ENCODE measurements at regions not wholly inside any gene's neighbourhood (a gene's known extent, or its start where the extent isn't known, plus 50 kb on each side); places are given as distances from the start of the nearest gene placed in this dataset.
A peak's percentile ranks its signal among the peaks of the same experiment; 100 is the strongest.

DNA sequence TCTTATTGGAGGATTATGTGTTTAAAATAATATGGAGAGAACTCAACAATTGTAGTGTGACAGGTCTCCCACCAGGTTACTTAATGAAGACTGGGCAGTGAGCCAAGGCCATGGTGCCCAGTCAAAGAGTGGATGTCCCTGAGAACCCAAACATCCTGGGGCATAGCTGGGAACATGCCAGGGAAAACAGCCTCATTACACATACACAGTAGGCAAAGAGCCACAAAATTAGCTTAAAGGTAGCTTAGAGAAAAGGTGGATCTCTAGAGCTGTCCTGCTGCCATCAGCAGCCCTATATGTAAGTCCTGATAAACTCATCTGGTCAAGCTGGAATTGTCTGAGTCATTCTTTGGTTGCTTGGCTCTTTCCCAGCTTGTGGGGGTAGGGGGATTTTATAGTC lies 287.8 kb downstream of the PHF14 start:
- no peak overlapping the region for H2AFZ ChIP-seq (ENCODE audit: low read depth, low read length, poor library complexity, severe bottlenecking)
- no peaks in the 10 kb centered on the region for H3K36me3 ChIP-seq (ENCODE audit: control insufficient read depth in 1 of 2, insufficient read depth in 2 of 2, low read length in 2 of 2)
- ATAC-seq (0 out of 2 replicates have a peak, but pooled peaks have one; percentile 30), DNase-seq (ENCODE audit: low read depth, low spot score) (peak; percentile 4)
- TF ChIP-seq ZFX (IDR thresholded peaks at IDR 0.05): no peak
- no peak for TF ChIP-seq CBX3 (IDR thresholded peaks at IDR 0.05; ENCODE audit: low read depth)
- TF ChIP-seq, protein P1, sequence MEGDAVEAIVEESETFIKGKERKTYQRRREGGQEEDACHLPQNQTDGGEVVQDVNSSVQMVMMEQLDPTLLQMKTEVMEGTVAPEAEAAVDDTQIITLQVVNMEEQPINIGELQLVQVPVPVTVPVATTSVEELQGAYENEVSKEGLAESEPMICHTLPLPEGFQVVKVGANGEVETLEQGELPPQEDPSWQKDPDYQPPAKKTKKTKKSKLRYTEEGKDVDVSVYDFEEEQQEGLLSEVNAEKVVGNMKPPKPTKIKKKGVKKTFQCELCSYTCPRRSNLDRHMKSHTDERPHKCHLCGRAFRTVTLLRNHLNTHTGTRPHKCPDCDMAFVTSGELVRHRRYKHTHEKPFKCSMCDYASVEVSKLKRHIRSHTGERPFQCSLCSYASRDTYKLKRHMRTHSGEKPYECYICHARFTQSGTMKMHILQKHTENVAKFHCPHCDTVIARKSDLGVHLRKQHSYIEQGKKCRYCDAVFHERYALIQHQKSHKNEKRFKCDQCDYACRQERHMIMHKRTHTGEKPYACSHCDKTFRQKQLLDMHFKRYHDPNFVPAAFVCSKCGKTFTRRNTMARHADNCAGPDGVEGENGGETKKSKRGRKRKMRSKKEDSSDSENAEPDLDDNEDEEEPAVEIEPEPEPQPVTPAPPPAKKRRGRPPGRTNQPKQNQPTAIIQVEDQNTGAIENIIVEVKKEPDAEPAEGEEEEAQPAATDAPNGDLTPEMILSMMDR (IDR thresholded peaks at IDR 0.05 in 2 of 3, conservative IDR thresholded peaks at IDR 0.05 in 1 of 3; ENCODE audit: borderline replicate concordance in 1 of 3, insufficient read depth in 1 of 3, low read depth in 2 of 3, low read length in 2 of 3): no peak
- TF ChIP-seq ELF1 (IDR thresholded peaks at IDR 0.05; ENCODE audit: borderline replicate concordance, low read depth): no peak
- no peak for TF ChIP-seq EGR1 (IDR thresholded peaks at IDR 0.05; ENCODE audit: low read depth)
- TF ChIP-seq EZH2phosphoT487 (IDR thresholded peaks at IDR 0.05; ENCODE audit: borderline replicate concordance): no peak
- TF ChIP-seq SRF (IDR thresholded peaks at IDR 0.05; ENCODE audit: low read depth): no peak
- TF ChIP-seq, protein P2, sequence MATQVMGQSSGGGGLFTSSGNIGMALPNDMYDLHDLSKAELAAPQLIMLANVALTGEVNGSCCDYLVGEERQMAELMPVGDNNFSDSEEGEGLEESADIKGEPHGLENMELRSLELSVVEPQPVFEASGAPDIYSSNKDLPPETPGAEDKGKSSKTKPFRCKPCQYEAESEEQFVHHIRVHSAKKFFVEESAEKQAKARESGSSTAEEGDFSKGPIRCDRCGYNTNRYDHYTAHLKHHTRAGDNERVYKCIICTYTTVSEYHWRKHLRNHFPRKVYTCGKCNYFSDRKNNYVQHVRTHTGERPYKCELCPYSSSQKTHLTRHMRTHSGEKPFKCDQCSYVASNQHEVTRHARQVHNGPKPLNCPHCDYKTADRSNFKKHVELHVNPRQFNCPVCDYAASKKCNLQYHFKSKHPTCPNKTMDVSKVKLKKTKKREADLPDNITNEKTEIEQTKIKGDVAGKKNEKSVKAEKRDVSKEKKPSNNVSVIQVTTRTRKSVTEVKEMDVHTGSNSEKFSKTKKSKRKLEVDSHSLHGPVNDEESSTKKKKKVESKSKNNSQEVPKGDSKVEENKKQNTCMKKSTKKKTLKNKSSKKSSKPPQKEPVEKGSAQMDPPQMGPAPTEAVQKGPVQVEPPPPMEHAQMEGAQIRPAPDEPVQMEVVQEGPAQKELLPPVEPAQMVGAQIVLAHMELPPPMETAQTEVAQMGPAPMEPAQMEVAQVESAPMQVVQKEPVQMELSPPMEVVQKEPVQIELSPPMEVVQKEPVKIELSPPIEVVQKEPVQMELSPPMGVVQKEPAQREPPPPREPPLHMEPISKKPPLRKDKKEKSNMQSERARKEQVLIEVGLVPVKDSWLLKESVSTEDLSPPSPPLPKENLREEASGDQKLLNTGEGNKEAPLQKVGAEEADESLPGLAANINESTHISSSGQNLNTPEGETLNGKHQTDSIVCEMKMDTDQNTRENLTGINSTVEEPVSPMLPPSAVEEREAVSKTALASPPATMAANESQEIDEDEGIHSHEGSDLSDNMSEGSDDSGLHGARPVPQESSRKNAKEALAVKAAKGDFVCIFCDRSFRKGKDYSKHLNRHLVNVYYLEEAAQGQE (IDR thresholded peaks at IDR 0.05; ENCODE audit: low read depth): no peak
- no peak for TF ChIP-seq POLR2A (IDR thresholded peaks at IDR 0.05; ENCODE audit: borderline replicate concordance, extremely low read depth, insufficient read depth, insufficient read length)
- TF ChIP-seq SP1 (IDR thresholded peaks at IDR 0.05; ENCODE audit: low read depth): no peak
- TF ChIP-seq, protein P3, sequence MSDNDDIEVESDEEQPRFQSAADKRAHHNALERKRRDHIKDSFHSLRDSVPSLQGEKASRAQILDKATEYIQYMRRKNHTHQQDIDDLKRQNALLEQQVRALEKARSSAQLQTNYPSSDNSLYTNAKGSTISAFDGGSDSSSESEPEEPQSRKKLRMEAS (IDR thresholded peaks at IDR 0.05): no peak
- TF ChIP-seq JUND (IDR thresholded peaks at IDR 0.05): no peak
- TF ChIP-seq, protein P4, sequence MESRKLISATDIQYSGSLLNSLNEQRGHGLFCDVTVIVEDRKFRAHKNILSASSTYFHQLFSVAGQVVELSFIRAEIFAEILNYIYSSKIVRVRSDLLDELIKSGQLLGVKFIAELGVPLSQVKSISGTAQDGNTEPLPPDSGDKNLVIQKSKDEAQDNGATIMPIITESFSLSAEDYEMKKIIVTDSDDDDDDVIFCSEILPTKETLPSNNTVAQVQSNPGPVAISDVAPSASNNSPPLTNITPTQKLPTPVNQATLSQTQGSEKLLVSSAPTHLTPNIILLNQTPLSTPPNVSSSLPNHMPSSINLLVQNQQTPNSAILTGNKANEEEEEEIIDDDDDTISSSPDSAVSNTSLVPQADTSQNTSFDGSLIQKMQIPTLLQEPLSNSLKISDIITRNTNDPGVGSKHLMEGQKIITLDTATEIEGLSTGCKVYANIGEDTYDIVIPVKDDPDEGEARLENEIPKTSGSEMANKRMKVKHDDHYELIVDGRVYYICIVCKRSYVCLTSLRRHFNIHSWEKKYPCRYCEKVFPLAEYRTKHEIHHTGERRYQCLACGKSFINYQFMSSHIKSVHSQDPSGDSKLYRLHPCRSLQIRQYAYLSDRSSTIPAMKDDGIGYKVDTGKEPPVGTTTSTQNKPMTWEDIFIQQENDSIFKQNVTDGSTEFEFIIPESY (IDR thresholded peaks at IDR 0.05; ENCODE audit: extremely low read depth, insufficient replicate concordance, low read length): no peak
- no peak for TF ChIP-seq POLR2AphosphoS5 (IDR thresholded peaks at IDR 0.05; ENCODE audit: low read depth, low read length)
- no peak for TF ChIP-seq ZNF274 (IDR thresholded peaks at IDR 0.05; ENCODE audit: low read depth, low read length)
- TF ChIP-seq, protein P5, sequence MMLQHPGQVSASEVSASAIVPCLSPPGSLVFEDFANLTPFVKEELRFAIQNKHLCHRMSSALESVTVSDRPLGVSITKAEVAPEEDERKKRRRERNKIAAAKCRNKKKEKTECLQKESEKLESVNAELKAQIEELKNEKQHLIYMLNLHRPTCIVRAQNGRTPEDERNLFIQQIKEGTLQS (IDR thresholded peaks at IDR 0.05): no peak
- no peak overlapping the region for H3K4me2 ChIP-seq (ENCODE audit: low read length)
- H3K4me1 ChIP-seq (ENCODE audit: control insufficient read depth in 1 of 2, insufficient read depth in 2 of 2, low read length in 2 of 2): no peaks in the 10 kb centered on the region
- ChIA-PET RAD21 (ENCODE audit: low non-redundant PET in 1 of 2, low total read pairs in 2 of 2, uncharacterized antibody in 2 of 2, unreplicated experiment in 2 of 2) (no interaction called here), POLR2A (no interaction called here), CTCF (no interaction called here)
- H3K4me3 ChIP-seq (replicated peaks in 1 of 2; ENCODE audit: low read depth in 1 of 2, low read length in 2 of 2): no peak overlapping the region
- no peak overlapping the region for H3K27ac ChIP-seq (ENCODE audit: low read depth, low read length)
- no peak overlapping the region for H3K9ac ChIP-seq (ENCODE audit: low read length)
- H3K9me3 ChIP-seq (ENCODE audit: control insufficient read depth in 1 of 2, insufficient read depth in 1 of 2, low read depth in 1 of 2, low read length in 2 of 2): no peaks in the 10 kb centered on the region
- BruUV-seq (replicated peaks): no TSS peak
- H4K20me1 ChIP-seq (ENCODE audit: insufficient read depth): no peaks in the 10 kb centered on the region
- H3K27me3 ChIP-seq (ENCODE audit: insufficient read depth, low read length): peaks cover 15% of the 10 kb centered on the region; the same call in 1 of the 2 replicates
- no peaks in the 10 kb centered on the region for H3K79me2 ChIP-seq (ENCODE audit: insufficient read depth, low read length)
- H3K9me2 ChIP-seq (ENCODE audit: insufficient read depth): no peaks in the 10 kb centered on the region
- intact Hi-C loops (cut with micrococcal nuclease): no loop called here

Measured in HCT116 (cell line).